ENCODE measurements at regions not wholly inside any gene's neighbourhood (a gene's known extent, or its start where the extent isn't known, plus 50 kb on each side); places are given as distances from the start of the nearest gene placed in this dataset.
"Not testable (repeated sequence)": the region's sequence is repeated elsewhere in the genome, so short reads cannot be mapped to it uniquely, and the experiment has no call there.

- H3K4me1 Mint-ChIP-seq (ENCODE audit: low read depth) = peaks cover 58% of the 10 kb centered on the region
- peaks cover 4% of the 10 kb centered on the region for H3K36me3 Mint-ChIP-seq (ENCODE audit: low read depth)
- peak overlapping the region; percentile 37 for H3K27ac Mint-ChIP-seq
- H3K27me3 Mint-ChIP-seq (ENCODE audit: low read depth) = no peaks in the 10 kb centered on the region
- no peaks in the 10 kb centered on the region for H3K9me3 Mint-ChIP-seq
- H3K4me3 Mint-ChIP-seq = no peak overlapping the region
Measured at GRCh38 chr2:136284226-136285119, 166.5 kb upstream of the CXCR4 start.

DNA sequence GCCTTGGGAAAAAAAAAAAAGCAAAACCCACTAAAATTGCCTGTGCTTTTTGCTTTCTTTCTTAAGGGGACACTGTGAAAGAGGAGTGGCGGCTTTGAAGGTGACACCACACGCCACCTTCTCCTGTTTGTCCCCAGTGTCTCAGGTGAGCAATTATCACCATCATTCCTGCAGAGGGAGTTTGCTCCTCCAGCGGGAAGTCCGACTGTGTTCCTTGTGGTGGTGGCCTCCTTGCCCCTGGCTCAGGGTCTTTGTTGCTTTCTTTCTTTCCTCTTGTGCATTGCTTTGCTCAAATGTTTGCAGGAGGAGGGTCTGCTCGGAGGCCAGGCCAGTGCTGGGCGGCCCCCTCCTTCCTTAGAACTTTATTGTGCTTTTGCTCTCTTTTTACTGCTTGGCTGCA lies 164.3 kb upstream of the CXCR4 start:
- Mint-ChIP-seq H3K4me3 (peak overlapping the region; percentile 42), H3K9me3 (no peaks in the 10 kb centered on the region), H3K27me3 (ENCODE audit: low read depth) (no peaks in the 10 kb centered on the region), H3K4me1 (ENCODE audit: low read depth) (peaks cover 62% of the 10 kb centered on the region), H3K27ac (peak overlapping the region; percentile 88), H3K36me3 (ENCODE audit: low read depth) (peaks cover 4% of the 10 kb centered on the region)

GRCh38 chr2:136281281-136282114 lies 163.5 kb upstream of the CXCR4 start:
- H3K36me3 Mint-ChIP-seq (ENCODE audit: low read depth) = peaks cover 4% of the 10 kb centered on the region
- peaks cover 59% of the 10 kb centered on the region for H3K4me1 Mint-ChIP-seq (ENCODE audit: low read depth)
- H3K27me3 Mint-ChIP-seq (ENCODE audit: low read depth) = no peaks in the 10 kb centered on the region
- no peaks in the 10 kb centered on the region for H3K9me3 Mint-ChIP-seq
- H3K4me3 Mint-ChIP-seq = peak overlapping the region; percentile 50
- peak overlapping the region; percentile 88 for H3K27ac Mint-ChIP-seq

DNA sequence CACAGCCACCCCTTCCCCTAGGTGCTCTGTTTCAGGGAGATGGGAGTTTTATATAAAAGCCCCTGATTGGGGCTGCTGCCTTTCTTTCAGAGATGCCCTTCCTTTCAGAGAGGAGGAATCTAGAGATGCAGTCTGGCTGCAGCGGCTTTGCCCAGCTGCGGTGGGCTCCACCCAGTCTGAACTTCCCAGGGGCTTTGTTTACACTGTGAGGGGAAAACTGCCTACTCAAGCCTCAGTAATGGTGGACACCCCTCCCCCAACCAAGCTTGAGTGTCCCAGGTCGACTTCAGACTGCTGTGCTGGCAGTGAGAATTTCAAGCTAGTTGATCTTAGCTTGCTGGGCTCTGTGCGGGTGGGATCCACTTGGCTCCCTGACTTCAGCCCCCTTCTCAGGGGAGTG lies 148.4 kb upstream of the CXCR4 start:
- Mint-ChIP-seq H3K9me3 (peaks cover 35% of the 10 kb centered on the region), H3K27me3 (ENCODE audit: low read depth) (peaks cover 19% of the 10 kb centered on the region)
- H3K27ac Mint-ChIP-seq; H3K4me1 Mint-ChIP-seq (ENCODE audit: low read depth); H3K36me3 Mint-ChIP-seq (ENCODE audit: low read depth); H3K4me3 Mint-ChIP-seq: not testable (repeated sequence)

GRCh38 chr2:136259551-136259950 lies 141.6 kb upstream of the CXCR4 start:
- Mint-ChIP-seq H3K27ac (no peak overlapping the region), H3K4me1 (ENCODE audit: low read depth) (peaks cover 7% of the 10 kb centered on the region), H3K36me3 (ENCODE audit: low read depth) (peaks cover 4% of the 10 kb centered on the region), H3K27me3 (ENCODE audit: low read depth) (peaks cover 13% of the 10 kb centered on the region), H3K9me3 (peaks cover 12% of the 10 kb centered on the region), H3K4me3 (no peak overlapping the region)

GRCh38 chr2:136257893-136258292 lies 139.9 kb upstream of the CXCR4 start:
- peaks cover 11% of the 10 kb centered on the region for H3K4me1 Mint-ChIP-seq (ENCODE audit: low read depth)
- no peaks in the 10 kb centered on the region for H3K9me3 Mint-ChIP-seq
- peaks cover 6% of the 10 kb centered on the region for H3K27me3 Mint-ChIP-seq (ENCODE audit: low read depth)
- no peak overlapping the region for H3K4me3 Mint-ChIP-seq
- no peaks in the 10 kb centered on the region for H3K36me3 Mint-ChIP-seq (ENCODE audit: low read depth)
- H3K27ac Mint-ChIP-seq = no peak overlapping the region

DNA sequence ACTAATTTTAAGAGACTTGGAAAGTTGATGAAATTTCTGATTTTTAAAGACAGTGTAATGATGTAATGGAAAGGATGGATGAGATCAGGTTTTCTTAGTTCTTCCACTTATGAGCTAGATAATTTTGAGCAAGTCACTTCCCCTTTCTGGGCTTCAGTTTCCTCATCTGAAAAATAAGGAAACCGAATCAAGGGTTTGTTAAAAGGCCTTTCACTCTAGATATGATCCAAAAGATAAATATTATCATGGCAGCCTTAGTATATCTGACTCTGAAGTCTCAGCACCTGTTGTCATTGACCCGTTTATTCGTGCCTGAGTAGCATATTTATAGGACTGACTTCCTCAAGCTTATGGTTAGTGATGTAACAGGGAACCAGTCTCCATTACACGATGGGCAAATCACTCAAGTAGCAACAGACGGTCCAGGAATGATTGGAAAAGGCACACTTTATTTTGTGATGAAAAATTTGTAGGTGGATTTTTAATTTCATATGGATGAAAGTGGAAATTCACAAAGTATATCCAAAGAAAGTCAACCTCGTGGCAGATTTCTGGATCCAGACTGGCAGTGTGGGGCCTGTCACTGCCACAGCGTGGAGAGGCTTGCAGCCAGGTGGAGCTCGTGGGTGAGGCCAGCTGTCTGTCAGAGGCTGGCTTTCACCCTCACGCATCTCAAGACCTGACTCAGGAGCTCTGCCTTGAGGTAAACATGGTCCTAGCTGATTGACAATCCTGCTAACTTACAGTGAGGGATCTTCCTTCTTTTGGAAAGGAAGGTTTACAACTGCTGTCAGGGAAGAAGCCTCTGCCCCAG lies 137.9 kb upstream of the CXCR4 start:
- Mint-ChIP-seq H3K4me3 (no peak overlapping the region), H3K4me1 (ENCODE audit: low read depth) (peaks cover 17% of the 10 kb centered on the region)

GRCh38 chr2:136255127-136255526 lies 137.2 kb upstream of the CXCR4 start:
- H3K9me3 Mint-ChIP-seq = no peaks in the 10 kb centered on the region
- no peak overlapping the region for H3K4me3 Mint-ChIP-seq
- H3K36me3 Mint-ChIP-seq (ENCODE audit: low read depth) = no peaks in the 10 kb centered on the region
- H3K27ac Mint-ChIP-seq = no peak overlapping the region
- peaks cover 6% of the 10 kb centered on the region for H3K27me3 Mint-ChIP-seq (ENCODE audit: low read depth)
- H3K4me1 Mint-ChIP-seq (ENCODE audit: low read depth) = peaks cover 19% of the 10 kb centered on the region

More for the DNA sequence above, 137.9 kb upstream of the CXCR4 start:
- Mint-ChIP-seq H3K27ac (no peak overlapping the region), H3K27me3 (ENCODE audit: low read depth) (peaks cover 6% of the 10 kb centered on the region), H3K36me3 (ENCODE audit: low read depth) (no peaks in the 10 kb centered on the region), H3K9me3 (no peaks in the 10 kb centered on the region)

DNA sequence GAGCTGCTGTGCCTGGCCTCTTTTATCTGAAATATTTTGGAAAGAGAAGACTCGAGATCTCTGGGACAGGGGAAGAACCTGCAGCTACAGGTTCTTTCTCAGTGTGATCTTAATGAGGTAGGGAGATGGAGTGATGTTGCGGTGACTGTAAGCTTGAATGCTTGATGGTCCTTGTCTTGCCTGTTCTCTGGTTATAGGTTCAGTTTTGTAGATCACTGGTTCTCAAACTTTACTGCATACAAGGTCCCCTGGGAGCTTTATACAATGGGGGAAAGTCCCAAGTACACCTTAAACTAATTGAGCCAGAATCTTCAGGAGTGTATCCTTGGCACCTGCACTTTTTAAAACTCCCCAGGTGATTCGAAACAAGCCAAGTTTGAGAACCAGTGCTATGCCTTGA lies 136.7 kb upstream of the CXCR4 start:
- peaks cover 1% of the 10 kb centered on the region for H3K36me3 Mint-ChIP-seq (ENCODE audit: low read depth)
- H3K9me3 Mint-ChIP-seq = no peaks in the 10 kb centered on the region
- peaks cover 19% of the 10 kb centered on the region for H3K4me1 Mint-ChIP-seq (ENCODE audit: low read depth)
- no peak overlapping the region for H3K4me3 Mint-ChIP-seq
- H3K27me3 Mint-ChIP-seq (ENCODE audit: low read depth) = peaks cover 6% of the 10 kb centered on the region
- no peak overlapping the region for H3K27ac Mint-ChIP-seq

DNA sequence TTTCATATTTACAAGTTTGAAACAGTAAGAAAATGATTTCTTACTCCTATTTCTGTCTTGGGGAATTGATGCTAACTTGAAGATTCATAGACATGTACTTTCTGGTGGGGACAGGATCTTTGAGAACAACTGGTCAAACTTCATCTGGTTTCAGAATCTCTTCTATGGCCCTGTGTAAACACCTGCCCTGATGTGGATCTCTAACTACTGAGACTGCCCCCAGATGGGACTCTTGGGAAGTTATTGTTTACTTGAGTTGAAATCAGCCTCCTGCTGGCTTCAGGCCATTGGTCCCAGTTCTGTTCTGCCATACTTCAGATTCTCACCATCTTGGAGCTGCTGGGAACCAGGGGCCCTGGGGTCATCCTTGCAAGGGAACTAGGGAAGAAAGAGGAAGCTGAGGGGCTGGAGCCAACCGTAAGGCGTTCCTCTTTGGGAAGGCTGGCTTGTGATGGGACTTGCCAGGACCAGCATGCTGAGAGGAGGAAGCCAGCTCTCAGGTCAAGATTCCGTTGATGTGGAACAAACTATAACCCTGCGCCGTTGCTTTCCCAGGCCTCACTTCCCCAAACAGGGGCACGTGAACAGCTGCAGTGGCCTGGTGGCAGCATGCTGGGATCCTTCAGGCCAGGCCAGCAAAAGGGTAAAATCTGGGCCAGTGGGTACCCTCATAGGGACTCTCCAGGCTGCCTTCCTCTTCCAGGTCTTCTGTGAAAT lies 135.5 kb upstream of the CXCR4 start:
- no peaks in the 10 kb centered on the region for H3K9me3 Mint-ChIP-seq
- peaks cover 3% of the 10 kb centered on the region for H3K36me3 Mint-ChIP-seq (ENCODE audit: low read depth)
- H3K4me3 Mint-ChIP-seq = no peak overlapping the region
- H3K27ac Mint-ChIP-seq = no peak overlapping the region
- H3K27me3 Mint-ChIP-seq (ENCODE audit: low read depth) = peaks cover 4% of the 10 kb centered on the region
- H3K4me1 Mint-ChIP-seq (ENCODE audit: low read depth) = peaks cover 23% of the 10 kb centered on the region

DNA sequence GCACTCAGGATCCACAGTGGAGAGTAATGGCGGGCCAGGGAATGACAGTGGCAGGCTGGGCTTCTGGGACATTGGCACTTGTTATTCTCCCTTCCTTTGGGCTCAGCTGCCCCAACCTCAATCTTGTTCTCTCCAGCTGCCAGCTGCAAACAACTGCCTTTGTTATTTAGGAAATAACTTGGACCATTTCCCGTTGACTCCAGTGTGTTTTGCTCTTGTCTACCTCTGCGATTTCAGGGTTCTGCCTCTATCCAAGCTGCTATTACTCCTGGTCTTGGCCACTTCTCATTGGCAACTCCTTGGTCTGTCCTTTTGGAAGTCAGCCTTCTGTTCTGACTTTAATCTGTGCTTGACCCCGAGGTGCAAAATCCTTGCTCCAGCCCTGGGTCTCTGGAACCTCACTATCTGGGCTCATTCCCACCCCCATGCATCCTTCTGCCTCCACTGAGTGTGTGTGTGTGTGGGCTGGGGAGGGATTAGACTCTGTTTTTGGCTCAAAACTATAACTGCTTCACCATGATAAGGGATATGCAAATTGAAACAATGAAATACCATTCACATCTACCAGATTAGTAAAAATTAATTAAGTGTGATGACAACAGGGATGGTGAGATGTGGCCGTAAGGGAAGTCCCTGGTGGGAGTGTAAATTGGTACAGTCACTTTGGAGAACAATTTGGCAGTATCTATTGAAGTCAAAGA lies 134.1 kb upstream of the CXCR4 start:
- peaks cover 4% of the 10 kb centered on the region for H3K27me3 Mint-ChIP-seq (ENCODE audit: low read depth)
- H3K4me3 Mint-ChIP-seq = no peak overlapping the region
- peaks cover 3% of the 10 kb centered on the region for H3K36me3 Mint-ChIP-seq (ENCODE audit: low read depth)
- H3K4me1 Mint-ChIP-seq (ENCODE audit: low read depth) = peaks cover 23% of the 10 kb centered on the region
- no peak overlapping the region for H3K27ac Mint-ChIP-seq
- H3K9me3 Mint-ChIP-seq = no peaks in the 10 kb centered on the region

DNA sequence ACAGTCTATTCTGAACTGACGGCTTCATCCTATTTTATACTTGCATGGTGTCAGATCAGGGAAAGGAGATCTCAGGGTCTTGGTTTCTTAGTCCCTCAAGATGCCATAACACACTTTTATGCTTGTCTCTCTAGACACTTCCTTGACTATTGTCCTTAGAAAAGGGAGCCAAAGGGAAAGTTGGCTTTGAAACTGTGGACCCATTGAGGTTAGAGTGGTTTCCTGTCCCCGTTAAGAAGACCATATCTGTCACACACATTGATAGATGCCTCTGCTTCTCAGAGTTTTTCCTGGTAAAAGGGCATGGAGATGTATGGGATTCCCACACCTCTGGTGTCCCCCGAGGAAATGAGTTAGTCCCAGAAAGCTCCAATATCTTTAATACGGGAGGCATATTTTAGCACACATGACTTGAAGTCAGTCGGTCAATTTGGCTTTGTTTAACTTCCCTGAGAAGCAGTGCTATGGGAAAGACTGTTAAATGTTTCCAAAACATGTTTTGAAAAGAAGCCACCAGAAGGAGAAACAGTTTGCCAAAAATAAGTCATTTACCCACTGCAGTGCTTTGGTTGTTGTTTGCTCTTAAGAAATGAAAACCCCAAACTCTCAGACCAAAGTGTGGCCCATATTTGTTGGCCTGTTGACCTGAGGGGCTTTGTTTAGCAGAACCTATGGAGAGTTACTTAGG lies 133.4 kb upstream of the CXCR4 start:
- peaks cover 3% of the 10 kb centered on the region for H3K36me3 Mint-ChIP-seq (ENCODE audit: low read depth)

GRCh38 chr2:136250131-136250530 lies 132.2 kb upstream of the CXCR4 start:
- H3K36me3 Mint-ChIP-seq (ENCODE audit: low read depth) = peaks cover 3% of the 10 kb centered on the region
- H3K27ac Mint-ChIP-seq = no peak overlapping the region
- H3K9me3 Mint-ChIP-seq = no peaks in the 10 kb centered on the region
- H3K27me3 Mint-ChIP-seq (ENCODE audit: low read depth) = peaks cover 4% of the 10 kb centered on the region
- H3K4me1 Mint-ChIP-seq (ENCODE audit: low read depth) = peaks cover 18% of the 10 kb centered on the region
- H3K4me3 Mint-ChIP-seq = no peak overlapping the region

More for the DNA sequence above, 133.4 kb upstream of the CXCR4 start:
- H3K4me1 Mint-ChIP-seq (ENCODE audit: low read depth) = peaks cover 23% of the 10 kb centered on the region
- no peak overlapping the region for H3K4me3 Mint-ChIP-seq
- H3K9me3 Mint-ChIP-seq = no peaks in the 10 kb centered on the region
- no peak overlapping the region for H3K27ac Mint-ChIP-seq
- H3K27me3 Mint-ChIP-seq (ENCODE audit: low read depth) = peaks cover 4% of the 10 kb centered on the region
